Stomach (tissue), 8 donors: ENCODE measurements at regions not wholly inside any gene's neighbourhood (a gene's known extent, or its start where the extent isn't known, plus 50 kb on each side); places are given as distances from the start of the nearest gene placed in this dataset.

Experiments
- DNase-seq, 2 donors: peaks; one replicate each; pipeline versions ENCODE4 v3.0.0 to v3.0.0-alpha.2; 2013 to 2019
- H3K27ac ChIP-seq, 5 donors: fragments of 200-600 bp in 4 of 5; sonication (generic) in 4 of 5; one replicate each; pipeline ENCODE4 v1.5.1; 2013 to 2019; ENCODE audit warnings: mild to moderate bottlenecking in 1 of 5, moderate library complexity in 1 of 5
- H3K27me3 ChIP-seq, 3 donors: fragments of 200-600 bp; sonication (generic); one replicate each; pipeline ENCODE4 v1.5.1; 2017 to 2019; ENCODE audit warnings: mixed run types in 1 of 3
- H3K36me3 ChIP-seq, 4 donors: fragments of 200-600 bp; sonication (generic); 1 replicate in 3 of 4; 2 replicates in 1 of 4; pipeline ENCODE4 v1.5.1; 2016 to 2019
- H3K4me1 ChIP-seq, 4 donors: fragments of 200-600 bp; sonication (generic); one replicate each; pipeline ENCODE4 v1.5.1; 2016 to 2019
- H3K4me3 ChIP-seq, 4 donors: fragments of 200-600 bp; sonication (generic) in 3 of 4; one replicate each; pipeline ENCODE4 v1.5.1; 2016 to 2019; ENCODE audit warnings: mild to moderate bottlenecking in 1 of 4
- H3K9me3 ChIP-seq, 4 donors: fragments of 200-600 bp; sonication (generic); one replicate each; pipeline ENCODE4 v1.5.1; 2016 to 2019
- EP300 ChIP-seq: sonication (generic); formaldehyde crosslinking; IDR thresholded peaks from one replicate; pipeline ENCODE4 v1.6.1; 2017; ENCODE audit warnings: antibody characterized with exemption
- POLR2A ChIP-seq, 4 donors: fragments of 450-650 bp; IDR thresholded peaks; one replicate each; pipeline ENCODE4 v1.6.1; 2016; ENCODE audit warnings: antibody characterized with exemption in 4 of 4, control low read depth in 2 of 4, mild to moderate bottlenecking in 1 of 4, moderate library complexity in 1 of 4
- POLR2AphosphoS5 ChIP-seq, 3 donors: sonication (generic); formaldehyde crosslinking; IDR thresholded peaks; one replicate each; pipeline ENCODE4 v1.6.1; 2016; ENCODE audit warnings: antibody characterized with exemption in 3 of 3
- WGBS, 5 donors: extraction: QIAGEN DNeasy Blood & Tissue Kit in 3 of 5; methylation state at CpG; one replicate each; pipeline versions ENCODE4 v1.1.5 to v1.1.7; 2013 to 2018; 5-methylcytosine and 5-hydroxymethylcytosine counted together
- intact Hi-C: fragments of 100-400 bp; cut with DNase I; formaldehyde crosslinking; loops from one replicate; pipeline ENCODE4 v1.15.1; 2023; ENCODE audit warnings: low total_unique reads
- TF ChIP-seq, protein P1 (sequence below), 7 experiments: fragments of 450-650 bp in 4 of 7; fragments of 200-600 bp in 3 of 7; sonication (generic) in 3 of 7; IDR thresholded peaks; one replicate each; pipeline ENCODE4 v1.5.1; 2016 to 2019; ENCODE audit warnings: antibody characterized with exemption in 7 of 7, control low read depth in 2 of 7, mild to moderate bottlenecking in 1 of 7
- donor health status: healthy with polysubstance abuse.
- donor health status: Bipolar disorder and iron deficiency.
- donor health status: healthy.

DNA sequence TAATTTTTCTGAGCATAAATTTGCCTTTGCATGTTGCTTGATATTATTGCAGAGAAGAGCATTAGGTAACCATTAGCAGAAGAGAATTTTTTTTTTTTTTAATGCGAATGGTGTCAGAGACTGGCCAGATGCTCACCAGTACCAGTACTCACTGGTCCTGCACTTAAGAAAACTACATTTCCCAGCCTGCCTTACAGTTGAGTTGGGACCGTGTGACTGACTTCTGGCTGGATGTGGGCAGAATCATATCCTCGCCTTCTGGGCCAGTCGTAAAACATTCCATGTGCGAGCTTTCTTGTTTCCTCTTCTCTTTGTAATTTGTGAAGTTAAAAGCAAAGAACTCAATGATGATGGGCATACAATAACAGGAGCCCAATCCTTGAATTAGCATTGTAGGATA lies 132.4 kb downstream of the LRRC30 start:
- Histone ChIP-seq H3K27ac (no peak overlapping the region), H3K4me3 (no peak overlapping the region), H3K36me3 (no peaks in the 10 kb centered on the region), H3K4me1 (peaks cover 0 to 3% (median 0%) of the 10 kb centered on the region in 4 donors), H3K27me3 (peaks cover 0 to 6% (median 0%) of the 10 kb centered on the region in 3 donors), H3K9me3 (peaks cover 0 to 7% (median 0%) of the 10 kb centered on the region in 4 donors)
- 78 to 90% (median 82%) methylated on average over 5 of the region's 5 CpGs for WGBS, 5 donors
- DNase-seq = no peak
- TF ChIP-seq, protein P1, sequence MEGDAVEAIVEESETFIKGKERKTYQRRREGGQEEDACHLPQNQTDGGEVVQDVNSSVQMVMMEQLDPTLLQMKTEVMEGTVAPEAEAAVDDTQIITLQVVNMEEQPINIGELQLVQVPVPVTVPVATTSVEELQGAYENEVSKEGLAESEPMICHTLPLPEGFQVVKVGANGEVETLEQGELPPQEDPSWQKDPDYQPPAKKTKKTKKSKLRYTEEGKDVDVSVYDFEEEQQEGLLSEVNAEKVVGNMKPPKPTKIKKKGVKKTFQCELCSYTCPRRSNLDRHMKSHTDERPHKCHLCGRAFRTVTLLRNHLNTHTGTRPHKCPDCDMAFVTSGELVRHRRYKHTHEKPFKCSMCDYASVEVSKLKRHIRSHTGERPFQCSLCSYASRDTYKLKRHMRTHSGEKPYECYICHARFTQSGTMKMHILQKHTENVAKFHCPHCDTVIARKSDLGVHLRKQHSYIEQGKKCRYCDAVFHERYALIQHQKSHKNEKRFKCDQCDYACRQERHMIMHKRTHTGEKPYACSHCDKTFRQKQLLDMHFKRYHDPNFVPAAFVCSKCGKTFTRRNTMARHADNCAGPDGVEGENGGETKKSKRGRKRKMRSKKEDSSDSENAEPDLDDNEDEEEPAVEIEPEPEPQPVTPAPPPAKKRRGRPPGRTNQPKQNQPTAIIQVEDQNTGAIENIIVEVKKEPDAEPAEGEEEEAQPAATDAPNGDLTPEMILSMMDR (IDR thresholded peaks at IDR 0.05) = no peak
- TF ChIP-seq POLR2A (IDR thresholded peaks at IDR 0.05) = no peak
- TF ChIP-seq EP300 = no peak
- TF ChIP-seq POLR2AphosphoS5 (IDR thresholded peaks at IDR 0.05) = no peak
- intact Hi-C loops = no loop called here

GRCh38 chr18:7366597-7366996 lies 135.7 kb downstream of the LRRC30 start:
- intact Hi-C loops = no loop called here
- Histone ChIP-seq H3K27ac (peak overlapping the region in 1 of 5 donors; percentile 32), H3K27me3 (no peaks in the 10 kb centered on the region), H3K4me3 (no peak overlapping the region), H3K9me3 (no peaks in the 10 kb centered on the region), H3K36me3 (no peaks in the 10 kb centered on the region), H3K4me1 (peaks cover 0 to 21% (median 11%) of the 10 kb centered on the region in 4 donors)
- 60 to 71% (median 66%) methylated on average over 5 to 7 of the region's 7 CpGs for WGBS, 5 donors
- TF ChIP-seq POLR2A (IDR thresholded peaks at IDR 0.05) (no peak), POLR2AphosphoS5 (IDR thresholded peaks at IDR 0.05) (no peak), EP300 (no peak)
- TF ChIP-seq, protein P1 (IDR thresholded peaks at IDR 0.05) = no peak
- DNase-seq = no peak

DNA sequence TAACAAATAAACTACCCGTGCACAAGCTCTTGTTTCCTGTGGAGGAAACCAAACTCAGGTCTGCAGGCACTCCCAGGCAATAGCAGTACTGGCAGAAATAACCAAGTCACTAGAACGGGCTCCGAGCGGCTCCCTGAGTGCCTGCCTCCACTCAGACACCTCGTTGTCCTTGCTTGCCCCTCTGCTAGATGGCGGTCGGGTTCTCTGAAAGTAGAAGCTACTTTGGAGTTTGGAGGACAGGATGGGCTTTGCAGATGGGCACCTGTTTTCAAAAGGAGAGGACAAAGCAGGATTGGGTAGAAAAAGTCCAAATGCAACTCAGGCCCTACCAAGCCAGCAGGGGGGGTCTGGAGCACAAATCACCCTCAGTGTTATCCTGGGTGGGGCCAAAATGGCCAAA lies 136.4 kb downstream of the LRRC30 start:
- H3K27ac ChIP-seq = peak overlapping the region in 1 of 5 donors; percentile 32

DNA sequence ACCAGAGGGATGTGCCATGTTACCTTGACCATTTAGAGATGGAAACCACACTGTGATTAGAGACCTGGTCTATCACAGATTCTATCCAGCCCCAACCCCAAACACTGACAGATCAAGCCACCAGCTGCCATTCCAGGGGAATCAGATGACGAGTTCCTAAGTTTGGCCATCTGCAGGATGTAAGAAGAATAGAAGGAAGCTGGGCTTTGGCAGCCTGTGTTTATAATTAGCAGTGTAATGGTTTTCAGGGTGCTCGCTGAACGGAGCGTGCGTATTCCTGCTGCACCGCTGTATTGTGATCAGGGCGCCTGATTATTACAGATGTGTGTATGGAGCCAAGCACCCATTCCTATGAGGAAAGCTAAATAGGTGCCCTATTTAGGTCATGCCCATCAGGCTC lies 138.1 kb downstream of the LRRC30 start:
- WGBS, 5 donors = 66 to 85% (median 79%) methylated on average over 7 of the region's 7 CpGs
- intact Hi-C loops = no loop called here
- peak in 1 of 2 donors; percentile 54 for DNase-seq
- H3K9me3 ChIP-seq = no peaks in the 10 kb centered on the region
- peaks cover 0 to 21% (median 11%) of the 10 kb centered on the region in 4 donors for H3K4me1 ChIP-seq
- peak overlapping the region in 2 of 5 donors; percentile 29 to 32 for H3K27ac ChIP-seq
- H3K27me3 ChIP-seq = no peaks in the 10 kb centered on the region
- no peak for TF ChIP-seq POLR2A (IDR thresholded peaks at IDR 0.05)
- TF ChIP-seq EP300 = no peak
- TF ChIP-seq, protein P1 (IDR thresholded peaks at IDR 0.05) = no peak
- TF ChIP-seq POLR2AphosphoS5 (IDR thresholded peaks at IDR 0.05) = no peak
- no peaks in the 10 kb centered on the region for H3K36me3 ChIP-seq
- no peak overlapping the region for H3K4me3 ChIP-seq

More for the DNA sequence above, 136.4 kb downstream of the LRRC30 start:
- no peaks in the 10 kb centered on the region for H3K27me3 ChIP-seq
- H3K4me3 ChIP-seq = no peak overlapping the region
- 66 to 75% (median 72%) methylated on average over 7 of the region's 7 CpGs for WGBS, 5 donors
- peaks cover 0 to 21% (median 11%) of the 10 kb centered on the region in 4 donors for H3K4me1 ChIP-seq
- no peaks in the 10 kb centered on the region for H3K36me3 ChIP-seq
- TF ChIP-seq, protein P1 (IDR thresholded peaks at IDR 0.05) = no peak
- TF ChIP-seq EP300 (no peak), POLR2A (IDR thresholded peaks at IDR 0.05) (no peak), POLR2AphosphoS5 (IDR thresholded peaks at IDR 0.05) (no peak)
- no peaks in the 10 kb centered on the region for H3K9me3 ChIP-seq
- no peak for DNase-seq
- intact Hi-C loops = no loop called here
